ENCODE measurements at regions not wholly inside any gene's neighbourhood (a gene's known extent, or its start where the extent isn't known, plus 50 kb on each side); places are given as distances from the start of the nearest gene placed in this dataset.
A peak's percentile ranks its signal among the peaks of the same experiment; 100 is the strongest.

DNA sequence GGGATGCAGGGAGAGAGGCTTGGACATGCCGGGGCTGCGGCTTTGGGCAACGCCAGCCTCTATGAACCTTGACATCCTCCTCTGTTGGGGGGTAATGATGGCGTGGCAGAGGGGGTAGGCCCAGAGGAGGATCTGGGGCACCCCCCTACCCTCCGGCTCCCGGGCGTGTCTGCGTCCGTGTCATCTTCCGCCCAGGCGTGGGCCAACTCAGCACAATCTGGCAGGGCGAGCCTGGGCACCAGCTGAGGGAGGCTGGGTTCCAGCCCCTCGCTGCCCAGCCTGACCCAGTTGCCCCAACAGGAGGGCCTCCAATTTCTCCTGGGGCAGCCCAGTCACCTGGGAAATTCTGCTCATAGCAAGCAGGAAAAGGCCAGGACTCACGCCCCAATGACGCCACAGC, 62.9 kb upstream of the IL17B start:
- DNase-seq, result no peak

DNA sequence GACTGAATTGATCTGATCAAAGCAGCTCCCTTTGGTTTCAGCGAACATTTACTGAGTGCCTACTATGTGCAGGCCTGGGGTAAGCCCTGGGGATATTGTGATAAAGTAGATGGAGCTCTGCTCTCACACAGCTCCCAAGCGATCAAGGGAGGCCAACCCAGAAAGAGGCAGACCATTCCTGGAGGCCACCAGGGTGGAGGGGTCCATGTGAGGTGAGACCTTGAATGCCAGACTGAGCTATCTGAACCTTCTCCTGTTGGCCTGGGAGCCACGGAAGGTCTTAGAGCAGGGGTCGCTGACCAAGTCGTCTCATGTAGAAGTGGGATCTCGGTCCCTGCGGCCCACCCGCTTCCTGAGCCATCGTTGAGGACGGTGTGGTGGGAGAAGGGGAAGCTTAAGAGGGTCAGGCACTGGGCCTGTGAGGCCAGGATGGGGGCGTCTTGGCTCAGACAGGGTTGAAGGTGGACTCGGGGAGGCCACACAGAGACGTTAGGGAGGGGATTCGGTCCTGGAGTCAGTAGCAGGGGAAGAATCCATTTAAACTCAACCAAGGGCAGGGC, 62.2 kb upstream of the IL17B start:
- DNase-seq, result no peak

DNA sequence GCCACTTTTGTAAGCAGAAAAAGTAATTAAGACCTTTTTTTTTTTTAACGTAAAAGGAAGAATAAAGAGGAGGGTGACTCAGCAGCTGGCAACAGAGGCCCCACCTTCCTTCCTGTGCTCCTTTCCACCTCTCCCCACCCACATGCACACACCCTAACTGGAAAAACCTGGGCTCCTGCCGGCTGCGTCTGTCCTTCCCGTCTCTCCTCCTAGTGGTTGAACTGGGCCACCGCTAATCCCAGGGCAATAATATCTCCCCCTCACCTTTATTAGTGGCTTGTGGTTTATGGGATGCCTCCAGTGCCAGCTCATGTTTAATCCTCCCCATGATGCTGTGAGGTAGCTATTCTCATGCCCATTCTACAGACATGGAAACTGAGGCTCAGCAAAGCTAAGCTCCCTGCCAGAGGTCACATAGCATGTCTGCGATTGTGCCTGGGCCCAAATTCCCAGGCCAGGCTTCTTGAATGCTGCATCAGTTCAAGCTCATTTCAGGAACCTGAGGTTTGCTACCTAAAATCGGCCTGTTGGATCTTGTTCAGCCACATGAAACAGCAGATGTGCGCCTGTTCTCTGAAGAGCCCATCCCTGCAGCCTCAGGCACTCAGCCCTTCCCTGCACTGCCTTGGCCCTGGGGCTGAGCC, 60.9 kb upstream of the IL17B start:
- no peak for DNase-seq

- no peak for DNase-seq
Measured at GRCh38 chr5:149438711-149439132, 59.6 kb upstream of the IL17B start.

- DNase-seq, result no peak
Measured at GRCh38 chr5:149438281-149438680, 59.2 kb upstream of the IL17B start.

GRCh38 chr5:149437391-149438040, 58.4 kb upstream of the IL17B start:
- no peak for DNase-seq

DNA sequence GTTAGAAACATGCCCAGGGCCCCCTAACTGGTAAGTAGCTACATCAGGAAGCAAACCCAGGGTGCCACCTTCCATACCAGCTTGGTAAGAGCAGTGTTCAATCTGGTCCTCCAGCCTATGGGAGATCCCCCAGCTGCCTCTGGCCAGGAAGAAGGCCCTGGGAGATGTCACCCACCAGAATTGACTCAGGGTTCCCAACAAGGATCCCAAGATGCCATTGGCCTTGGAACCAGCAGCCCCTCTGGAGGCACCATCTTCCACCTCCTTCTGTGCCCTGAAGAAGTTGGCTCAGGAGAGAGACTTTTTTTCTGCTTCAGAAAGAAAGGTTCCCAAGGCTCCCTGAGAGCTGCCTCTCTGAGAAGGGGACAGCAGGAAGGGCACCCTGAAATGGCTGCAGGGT, 56.6 kb upstream of the IL17B start:
- DNase-seq, result no peak

GRCh38 chr5:149435015-149435376, 55.9 kb upstream of the IL17B start:
- DNase-seq, result no peak

- DNase-seq, result peak; percentile 40
Measured at GRCh38 chr5:149434162-149435014, 55.3 kb upstream of the IL17B start.

DNA sequence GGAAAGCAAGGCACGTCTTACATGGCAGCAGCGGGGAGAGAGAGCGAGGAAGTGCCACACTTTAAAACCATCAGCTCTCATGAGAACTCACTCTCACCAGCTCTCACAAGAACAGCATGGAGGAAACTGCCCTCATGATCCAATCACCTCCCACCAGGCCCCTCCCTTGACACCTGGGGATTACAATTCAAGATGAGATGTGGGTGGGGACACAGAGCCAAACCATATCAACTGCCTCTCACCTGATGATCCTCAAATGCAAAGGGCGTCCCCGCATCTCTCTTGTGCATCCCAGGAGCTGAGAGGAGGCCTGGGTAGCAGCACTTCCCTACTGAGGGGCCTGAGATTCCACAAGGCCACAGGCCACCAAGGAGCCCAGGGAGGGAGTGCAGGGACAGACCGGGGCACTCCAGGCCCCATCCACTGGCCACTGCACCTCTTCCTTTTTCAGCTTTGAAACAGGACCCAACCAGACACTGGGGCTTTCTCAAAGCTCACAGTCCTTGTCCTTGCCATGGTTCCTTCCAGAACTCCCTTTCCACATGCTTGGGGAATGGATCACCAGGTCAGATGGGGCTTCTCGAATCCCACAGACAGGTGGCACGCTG, 54.5 kb upstream of the IL17B start:
- DNase-seq, result no peak

DNA sequence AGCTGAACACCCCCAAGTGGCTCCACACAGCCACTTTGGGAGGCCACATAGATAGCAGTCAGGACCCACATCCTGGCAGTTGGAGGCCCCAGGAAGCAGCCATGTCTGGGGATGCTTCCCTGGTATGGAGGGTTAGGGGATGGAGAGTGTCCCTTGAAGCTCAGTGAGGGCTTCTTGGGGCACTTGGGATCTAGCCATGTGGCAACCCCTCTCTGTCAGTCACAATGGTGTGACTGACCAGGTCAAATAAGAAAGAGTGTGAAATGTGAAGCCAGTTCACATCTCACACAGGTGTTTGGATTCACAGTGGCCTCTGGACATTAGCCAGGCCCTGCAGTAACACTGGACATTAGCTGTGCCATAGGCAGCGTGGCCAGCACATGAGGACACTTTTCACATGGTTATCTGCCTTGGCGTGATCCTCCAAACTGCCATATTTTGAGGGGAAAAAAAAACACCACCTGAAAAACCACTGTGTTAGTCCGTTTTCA, 53.9 kb upstream of the IL17B start:
- DNase-seq, result no peak

- DNase-seq, result no peak
Measured at GRCh38 chr5:149432376-149432775, 53.3 kb upstream of the IL17B start.

GRCh38 chr5:149429839-149430721, 51.0 kb upstream of the IL17B start:
- no peak for DNase-seq

Measured in NCI-H1436 (cell line).